Amniotic stem cell (primary cell): ENCODE measurements at regions not wholly inside any gene's neighbourhood (a gene's known extent, or its start where the extent isn't known, plus 50 kb on each side); places are given as distances from the start of the nearest gene placed in this dataset.

Source experiments
- DNase-seq: peaks from one replicate; lab custom pipeline; 2025; lab: John Stamatoyannopoulos, UW

GRCh38 chr9:120292606-120293005, 287.4 kb downstream of the CDK5RAP2 start:
- DNase-seq: no peak

- DNase-seq: no peak
Measured at GRCh38 chr9:120291050-120291449, 288.9 kb downstream of the CDK5RAP2 start.

- DNase-seq: no peak
Measured at GRCh38 chr9:120289990-120290975, 289.7 kb downstream of the CDK5RAP2 start.

GRCh38 chr9:120289098-120289497, 290.9 kb downstream of the CDK5RAP2 start:
- no peak for DNase-seq

- no peak for DNase-seq
Measured at GRCh38 chr9:120286530-120286929, 293.4 kb downstream of the CDK5RAP2 start.

GRCh38 chr9:120284821-120285220, 295.1 kb downstream of the CDK5RAP2 start:
- no peak for DNase-seq

GRCh38 chr9:120281665-120282064, 298.3 kb downstream of the CDK5RAP2 start:
- no peak for DNase-seq

GRCh38 chr9:120267929-120268328, 312.0 kb downstream of the CDK5RAP2 start:
- no peak for DNase-seq

GRCh38 chr9:120265791-120266190, 314.2 kb downstream of the CDK5RAP2 start:
- DNase-seq: no peak

GRCh38 chr9:120264528-120264927, 315.4 kb downstream of the CDK5RAP2 start:
- DNase-seq: no peak

GRCh38 chr9:120263836-120264235, 316.1 kb downstream of the CDK5RAP2 start:
- no peak for DNase-seq

GRCh38 chr9:120261419-120261818, 318.5 kb downstream of the CDK5RAP2 start:
- no peak for DNase-seq

- no peak for DNase-seq
Measured at GRCh38 chr9:120259100-120259499, 320.9 kb downstream of the CDK5RAP2 start.

- no peak for DNase-seq
Measured at GRCh38 chr9:120258096-120258495, 321.9 kb downstream of the CDK5RAP2 start.

GRCh38 chr9:120257483-120257882, 322.5 kb downstream of the CDK5RAP2 start:
- DNase-seq: no peak

GRCh38 chr9:120256146-120256545, 323.8 kb downstream of the CDK5RAP2 start:
- no peak for DNase-seq

GRCh38 chr9:120252248-120252647, 327.7 kb downstream of the CDK5RAP2 start:
- DNase-seq: no peak

- DNase-seq: no peak
Measured at GRCh38 chr9:120242116-120242811, 337.7 kb downstream of the CDK5RAP2 start.

GRCh38 chr9:120236596-120236995, 343.4 kb downstream of the CDK5RAP2 start:
- DNase-seq: no peak

- no peak for DNase-seq
Measured at GRCh38 chr9:120235081-120235480, 344.9 kb downstream of the CDK5RAP2 start.

- no peak for DNase-seq
Measured at GRCh38 chr9:120230227-120230626, 349.7 kb downstream of the CDK5RAP2 start.

- DNase-seq: no peak
Measured at GRCh38 chr9:120221844-120222243, 358.1 kb downstream of the CDK5RAP2 start.

- DNase-seq: no peak
Measured at GRCh38 chr9:120214332-120214731, 365.6 kb downstream of the CDK5RAP2 start.
